HG02938 (cell line): ENCODE measurements at regions not wholly inside any gene's neighbourhood (a gene's known extent, or its start where the extent isn't known, plus 50 kb on each side); places are given as distances from the start of the nearest gene placed in this dataset.
"Not testable (repeated sequence)": the region's sequence is repeated elsewhere in the genome, so short reads cannot be mapped to it uniquely, and the experiment has no call there.

Experiments
- ATAC-seq: cut with Tn5 transposase; IDR thresholded peaks from one replicate; pipeline ENCODE4 v1.9.1; 2021; ENCODE audit warnings: mild to moderate bottlenecking, moderate library complexity; ENCODE audit not compliant: unreplicated experiment

DNA sequence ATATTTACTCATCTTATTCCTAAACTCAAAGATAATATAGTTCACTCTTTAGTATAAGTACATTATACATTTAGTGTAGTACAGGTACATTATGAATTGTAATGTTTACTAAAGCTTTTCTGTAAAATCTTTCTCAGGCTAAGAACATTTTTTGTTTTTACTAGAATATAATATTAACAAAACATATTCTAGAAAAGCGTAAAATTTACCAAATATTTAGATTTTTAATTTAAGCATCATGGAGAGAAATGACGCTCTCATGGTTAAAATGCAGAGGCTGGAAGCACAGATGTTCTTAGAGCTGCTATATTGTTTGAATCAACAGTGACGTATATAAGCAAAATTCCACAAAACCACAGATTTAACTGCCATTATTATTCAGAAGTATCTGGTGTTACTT lies 54.7 kb upstream of the NBPF15 start:
- not testable (repeated sequence) for ATAC-seq

DNA sequence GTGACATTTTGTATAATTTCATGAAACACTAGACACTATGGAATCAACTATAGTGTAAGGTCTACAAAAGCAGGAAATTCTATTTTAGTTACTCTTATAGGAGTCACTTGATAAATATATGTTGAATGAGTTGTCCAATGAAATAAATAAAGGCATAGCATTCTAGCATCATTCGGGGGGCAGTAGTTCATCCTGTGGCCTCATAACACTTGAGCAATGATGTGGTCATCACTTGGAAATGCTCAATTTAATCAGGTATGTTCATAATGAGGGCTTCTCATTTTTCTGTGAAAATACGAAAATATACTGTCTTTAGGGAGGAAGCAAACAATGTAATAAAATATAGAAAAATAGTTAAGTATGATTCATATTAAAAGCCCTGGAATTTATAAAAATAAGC lies 55.4 kb upstream of the NBPF15 start:
- not testable (repeated sequence) for ATAC-seq

DNA sequence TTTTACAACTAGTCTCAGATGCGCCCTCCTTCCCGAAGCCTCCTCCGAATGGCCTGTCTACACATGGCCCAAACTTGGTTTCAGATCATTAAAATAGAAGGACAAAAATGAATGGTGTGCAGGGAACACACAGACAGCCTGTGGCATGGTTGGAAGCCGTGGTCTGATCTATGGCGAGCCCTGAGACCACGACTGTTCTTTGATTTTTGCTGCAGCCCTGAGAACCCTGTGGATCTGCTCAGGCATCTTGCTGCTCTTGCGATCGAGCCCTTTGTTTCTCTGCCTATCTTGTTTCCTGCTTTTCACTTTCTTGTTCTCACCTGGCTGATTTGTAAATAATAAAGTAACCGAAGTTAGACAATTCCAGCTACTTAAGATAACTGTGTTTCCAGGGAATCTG lies 57.0 kb upstream of the NBPF15 start:
- ATAC-seq = not testable (repeated sequence)

DNA sequence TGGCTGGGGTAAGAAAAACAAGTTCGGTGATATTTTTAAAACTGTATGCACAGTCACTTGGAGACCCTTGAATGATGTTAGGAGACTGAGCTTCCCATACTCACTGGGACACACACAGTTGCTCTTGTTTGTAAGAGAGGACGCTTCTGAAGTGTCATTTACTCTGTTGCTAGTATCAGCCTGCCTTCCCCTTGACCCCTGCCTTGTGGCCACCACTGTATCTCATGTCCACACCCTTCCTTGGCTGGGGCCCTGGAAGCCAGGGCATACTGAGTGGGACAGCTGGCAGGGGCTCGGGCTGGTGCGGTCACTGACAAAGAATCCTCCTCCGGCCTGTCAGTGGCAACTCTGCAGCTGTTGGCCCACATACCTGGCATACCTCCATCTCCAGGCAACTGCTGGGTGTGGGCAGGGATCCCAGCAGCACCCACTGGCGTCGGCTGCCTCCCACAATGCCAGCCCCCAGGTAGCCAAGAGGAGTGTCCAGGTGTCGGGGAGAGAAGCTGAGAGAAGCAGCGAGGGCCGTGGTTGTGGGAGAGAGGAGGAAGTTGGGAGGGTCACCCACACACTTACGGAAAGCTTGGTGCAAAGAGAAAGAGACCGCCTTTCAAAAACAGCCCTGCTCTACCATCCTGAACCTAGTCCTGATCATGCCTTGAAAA lies 58.2 kb upstream of the NBPF15 start:
- not testable (repeated sequence) for ATAC-seq

DNA sequence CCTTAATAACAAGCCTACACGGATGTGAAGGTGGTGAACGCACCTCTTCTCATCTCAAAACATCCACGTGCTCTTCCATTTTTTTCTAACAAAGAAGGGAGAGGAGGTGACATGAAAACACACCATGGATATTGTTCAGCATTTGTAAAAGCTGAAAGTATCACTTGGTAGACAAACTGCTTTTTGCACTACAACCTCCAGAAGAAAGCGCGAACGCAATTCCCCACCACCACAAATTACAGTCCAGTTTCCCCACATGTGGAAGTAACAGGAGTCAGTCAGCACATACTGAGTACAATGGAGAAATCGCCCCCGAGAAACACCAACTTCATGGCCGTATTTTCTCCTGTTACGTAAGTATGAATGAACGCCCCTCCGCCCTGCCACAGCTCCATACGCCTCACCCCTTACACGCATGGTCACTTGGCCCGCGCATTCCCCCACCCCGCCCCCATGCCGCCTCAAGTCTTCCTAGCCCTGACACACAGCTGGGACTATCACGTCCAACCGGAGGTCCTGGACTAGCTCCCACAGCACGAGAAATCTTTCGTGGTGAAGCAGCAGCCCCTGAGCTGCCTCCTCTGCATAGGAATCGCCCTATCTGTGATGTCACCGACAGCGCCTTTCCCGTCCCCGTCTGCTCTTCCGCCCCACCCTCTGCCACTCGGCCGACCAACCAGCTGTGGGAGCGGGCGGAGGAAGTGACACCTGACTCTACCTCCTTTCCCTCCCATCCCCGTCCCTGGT lies 62.4 kb upstream of the NBPF15 start:
- ATAC-seq = peak; percentile 87

DNA sequence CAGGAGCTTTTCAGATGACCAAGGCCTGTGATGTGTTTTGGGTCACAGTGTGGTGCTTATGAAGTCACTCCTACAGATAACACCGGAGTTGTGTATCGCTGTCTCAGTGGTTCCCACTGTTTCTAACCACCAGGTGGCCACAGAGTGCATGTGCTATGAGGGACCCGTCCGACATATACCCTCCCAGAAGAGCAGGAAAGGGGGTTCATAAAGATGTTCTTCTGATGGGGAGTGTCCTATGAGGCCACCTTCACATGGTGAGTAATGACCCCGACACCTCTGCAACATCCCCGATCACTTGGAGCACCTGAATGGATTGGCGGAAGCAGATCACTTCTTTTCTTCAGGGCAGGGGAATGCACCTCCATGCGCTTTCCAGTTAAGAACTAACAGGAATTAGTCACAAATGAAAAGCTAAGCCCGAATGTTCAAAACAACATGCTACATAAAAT lies 60.5 kb upstream of the PPIAL4F start:
- not testable (repeated sequence) for ATAC-seq

DNA sequence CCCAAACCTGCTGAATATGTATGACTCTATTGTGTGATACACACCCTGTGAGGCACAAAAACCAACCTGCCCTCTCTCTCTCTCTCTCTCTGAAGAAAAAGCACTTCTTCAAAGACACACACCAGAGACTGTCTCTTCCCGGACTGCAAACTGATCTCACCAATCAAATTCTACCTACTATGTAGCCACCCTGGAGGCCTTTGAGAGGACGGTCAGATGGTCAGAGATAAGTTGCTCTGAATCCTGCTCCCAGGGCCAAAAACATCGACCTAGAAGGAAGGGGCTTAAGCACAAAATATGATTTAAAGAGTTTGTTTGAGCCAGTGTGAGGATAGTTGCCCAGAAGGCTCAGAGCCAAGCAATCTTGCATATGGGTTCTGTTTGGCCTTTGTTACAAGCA lies 59.2 kb upstream of the PPIAL4F start:
- ATAC-seq = not testable (repeated sequence)

DNA sequence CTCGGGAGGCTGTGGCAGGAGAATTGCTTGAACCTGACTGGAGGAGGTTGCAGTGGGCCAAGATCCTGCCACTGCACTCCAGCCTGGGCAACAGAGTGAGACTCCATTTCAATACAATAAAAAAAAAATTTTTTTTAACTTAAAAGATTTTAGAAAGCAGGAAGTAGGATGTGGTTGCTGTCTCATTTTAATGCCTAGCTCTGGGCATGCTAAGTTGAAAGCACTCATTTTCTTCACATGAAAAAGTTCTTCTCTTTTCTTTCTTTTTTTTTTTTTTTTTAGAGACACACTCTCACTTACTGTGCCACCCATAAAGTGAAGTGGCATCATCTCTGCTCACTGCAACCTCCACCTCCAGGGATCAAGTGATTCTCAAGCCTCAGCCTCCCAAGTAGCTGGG lies 58.4 kb upstream of the PPIAL4F start:
- ATAC-seq = not testable (repeated sequence)

DNA sequence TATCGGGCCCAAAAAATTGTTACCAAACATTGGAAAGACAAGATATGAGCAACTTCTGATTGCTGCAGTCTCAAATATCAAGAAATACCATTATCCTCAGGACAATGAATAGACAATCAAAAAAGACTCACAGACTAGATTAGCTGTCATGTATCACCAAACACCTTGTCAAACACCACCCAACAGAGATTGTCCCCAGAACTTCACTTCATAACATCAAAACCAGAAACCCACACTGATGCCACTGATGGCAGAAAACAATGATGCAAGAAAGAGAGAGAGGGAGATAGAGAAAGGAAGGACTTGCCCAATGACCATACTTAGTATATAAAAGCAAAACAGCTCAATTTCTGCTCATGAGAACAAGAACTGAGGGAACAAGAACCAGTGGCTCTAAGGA lies 56.0 kb upstream of the PPIAL4F start:
- ATAC-seq = not testable (repeated sequence)

DNA sequence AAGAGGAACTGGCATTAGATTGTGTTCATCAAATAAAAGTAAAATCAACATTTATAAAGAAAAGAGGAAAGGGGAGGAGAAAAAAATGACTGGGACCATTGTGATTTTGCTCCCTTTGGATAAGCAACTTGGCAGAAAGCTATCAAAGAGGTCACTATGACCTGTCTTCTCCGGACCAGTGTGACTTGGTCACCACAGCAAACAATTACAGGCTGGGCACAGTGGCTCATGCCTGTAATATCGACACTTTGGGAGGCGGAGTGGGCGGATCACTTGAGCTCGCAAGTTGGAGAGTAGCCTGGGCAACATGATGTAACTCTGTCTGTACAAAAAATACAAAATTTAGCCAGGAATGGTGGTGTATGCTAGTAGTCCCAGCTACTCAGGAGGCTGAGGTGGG lies 55.5 kb upstream of the PPIAL4F start:
- not testable (repeated sequence) for ATAC-seq

DNA sequence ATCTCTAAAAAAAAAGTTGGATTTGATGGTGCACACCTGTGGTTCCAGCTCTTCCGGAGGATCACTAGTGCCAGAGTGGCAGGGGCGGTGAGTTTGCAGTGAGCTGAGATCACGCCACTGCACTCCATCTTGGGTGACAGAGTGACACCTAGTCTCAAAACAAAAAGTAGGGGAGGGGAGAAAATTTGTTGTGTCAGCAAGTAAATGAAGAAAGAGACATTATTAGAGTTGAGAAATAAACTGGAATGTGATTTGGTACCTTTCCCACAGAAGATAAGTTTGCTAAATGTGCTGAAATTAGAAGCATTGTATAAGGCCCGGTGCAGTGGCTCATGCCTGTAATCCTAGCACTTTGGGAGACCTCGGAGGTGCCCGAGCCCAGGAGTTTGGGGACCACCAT lies 54.0 kb upstream of the PPIAL4F start:
- ATAC-seq = not testable (repeated sequence)

DNA sequence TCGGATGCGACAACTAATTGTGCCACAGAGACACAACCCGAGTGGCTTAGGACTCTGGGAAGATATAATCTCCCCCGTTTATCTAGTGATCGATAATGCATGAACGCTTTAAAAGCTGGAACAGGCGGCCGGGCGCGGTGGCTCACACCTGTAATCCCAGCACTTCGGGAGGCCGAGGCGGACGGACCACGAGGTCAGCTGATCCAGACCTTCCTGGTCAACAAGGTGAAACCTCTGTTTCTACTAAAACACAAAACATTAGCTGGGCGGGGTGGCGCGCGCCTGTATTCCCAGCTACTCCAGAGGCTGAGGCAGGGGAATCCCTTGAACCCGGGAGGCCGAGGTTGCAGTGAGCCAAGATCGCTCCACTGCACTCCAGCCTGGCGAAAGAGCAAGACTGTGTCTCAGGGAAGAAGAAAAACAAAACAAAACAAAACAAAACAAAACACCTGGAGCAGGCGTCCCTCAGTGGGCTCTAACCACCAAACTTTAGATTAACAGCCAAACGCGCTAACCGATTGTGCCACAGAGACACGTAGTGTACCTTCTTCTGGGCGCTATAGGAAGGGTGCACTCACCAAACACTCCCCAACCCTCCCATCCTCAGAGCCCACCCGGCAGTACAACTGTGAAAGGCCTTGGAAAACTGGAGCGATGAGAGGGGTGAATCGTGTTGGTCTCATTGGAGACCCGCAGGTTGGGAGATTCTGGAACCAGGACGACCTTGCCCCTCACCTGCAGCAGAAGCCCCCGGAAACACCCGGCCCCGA lies 53.3 kb upstream of the PPIAL4F start:
- not testable (repeated sequence) for ATAC-seq
